ENCODE measurements at regions not wholly inside any gene's neighbourhood (a gene's known extent, or its start where the extent isn't known, plus 50 kb on each side); places are given as distances from the start of the nearest gene placed in this dataset.

GRCh38 chr5:168117469-168117868 is 174.0 kb upstream of the WWC1 start:
- no peak for TF ChIP-seq CTCF (IDR thresholded peaks at IDR 0.05; ENCODE audit: low read depth, low read length, missing control alignments)
- no peak overlapping the region for H3K4me3 ChIP-seq (ENCODE audit: low read depth, low read length)
- DNase-seq (ENCODE audit: low read depth): no peak

GRCh38 chr5:168118042-168118668 is 173.3 kb upstream of the WWC1 start:
- DNase-seq (ENCODE audit: low read depth): no peak
- no peak overlapping the region for H3K4me3 ChIP-seq (ENCODE audit: low read depth, low read length)
- no peak for TF ChIP-seq CTCF (IDR thresholded peaks at IDR 0.05; ENCODE audit: low read depth, low read length, missing control alignments)

GRCh38 chr5:168120401-168121137 is 170.9 kb upstream of the WWC1 start:
- no peak overlapping the region for H3K4me3 ChIP-seq (ENCODE audit: low read depth, low read length)
- no peak for DNase-seq (ENCODE audit: low read depth)
- no peak for TF ChIP-seq CTCF (IDR thresholded peaks at IDR 0.05; ENCODE audit: low read depth, low read length, missing control alignments)

- TF ChIP-seq CTCF (IDR thresholded peaks at IDR 0.05; ENCODE audit: low read depth, low read length, missing control alignments): no peak
- no peak for DNase-seq (ENCODE audit: low read depth)
- H3K4me3 ChIP-seq (ENCODE audit: low read depth, low read length): no peak overlapping the region
Observed at GRCh38 chr5:168121138-168121494, 170.3 kb upstream of the WWC1 start.

- no peak overlapping the region for H3K4me3 ChIP-seq (ENCODE audit: low read depth, low read length)
- no peak for TF ChIP-seq CTCF (IDR thresholded peaks at IDR 0.05; ENCODE audit: low read depth, low read length, missing control alignments)
- no peak for DNase-seq (ENCODE audit: low read depth)
Observed at GRCh38 chr5:168123631-168124528, 167.6 kb upstream of the WWC1 start.

GRCh38 chr5:168125445-168126199 is 165.8 kb upstream of the WWC1 start:
- no peak for DNase-seq (ENCODE audit: low read depth)

More at GRCh38 chr5:168125445-168126199, 165.8 kb upstream of the WWC1 start:
- TF ChIP-seq CTCF (IDR thresholded peaks at IDR 0.05; ENCODE audit: low read depth, low read length, missing control alignments): no peak
- H3K4me3 ChIP-seq (ENCODE audit: low read depth, low read length): no peak overlapping the region

Data from GM12864 (cell line).